Neural progenitor cell (in vitro differentiated cells): ENCODE measurements at regions not wholly inside any gene's neighbourhood (a gene's known extent, or its start where the extent isn't known, plus 50 kb on each side); places are given as distances from the start of the nearest gene placed in this dataset.

Experiments used
- DNase-seq: peaks from one replicate; pipeline ENCODE4 v3.0.0-alpha.2; 2016; ENCODE audit warnings: low spot score
- H2AFZ ChIP-seq: fragments of 200-600 bp; sonication (generic); replicated peaks from 2 replicates; pipeline ENCODE4 v1.6.1; 2016; ENCODE audit warnings: antibody characterized with exemption
- H3F3A ChIP-seq: fragments of 200-600 bp; sonication (generic); 2 replicates; pipeline ENCODE4 v1.6.1; 2016; ENCODE audit warnings: antibody characterized with exemption, low read depth
- H3K27ac ChIP-seq: fragments of 200-600 bp; sonication (generic); 2 replicates; pipeline ENCODE4 v1.5.1; 2016; ENCODE audit warnings: mild to moderate bottlenecking
- H3K27me3 ChIP-seq: fragments of 200-600 bp; sonication (generic); 2 replicates; pipeline ENCODE4 v1.6.1; 2016; ENCODE audit warnings: mild to moderate bottlenecking, moderate library complexity
- H3K36me3 ChIP-seq: fragments of 200-600 bp; sonication (generic); 2 replicates; pipeline ENCODE4 v1.5.1; 2016
- H3K4me1 ChIP-seq: fragments of 200-600 bp; sonication (generic); 2 replicates; pipeline ENCODE4 v1.6.1; 2016; ENCODE audit warnings: mixed run types
- H3K4me2 ChIP-seq: fragments of 200-600 bp; sonication (generic); 2 replicates; pipeline ENCODE4 v1.6.1; 2016
- H3K4me3 ChIP-seq: fragments of 200-600 bp; sonication (generic); 2 replicates; pipeline ENCODE4 v1.5.1; 2016
- H3K79me2 ChIP-seq: fragments of 200-600 bp; sonication (generic); 2 replicates; pipeline ENCODE4 v1.6.1; 2016; ENCODE audit warnings: low read depth
- H3K9ac ChIP-seq: fragments of 200-600 bp; sonication (generic); 2 replicates; pipeline ENCODE4 v1.6.1; 2016
- H3K9me3 ChIP-seq: fragments of 200-600 bp; sonication (generic); 2 replicates; pipeline ENCODE4 v1.5.1; 2016; ENCODE audit warnings: low read depth
- H4K20me1 ChIP-seq: fragments of 200-600 bp; sonication (generic); 2 replicates; pipeline ENCODE4 v1.6.1; 2016; ENCODE audit warnings: low read depth
- H3K27ac Mint-ChIP-seq: 3 replicates; pipeline ENCODE4 v1.8.0; 2021; ENCODE audit warnings: mixed read lengths
- H3K27me3 Mint-ChIP-seq: 2 replicates; pipeline ENCODE4 v1.8.0; 2022; ENCODE audit warnings: low read depth, mild to moderate bottlenecking, inconsistent platforms, moderate library complexity, mixed read lengths; ENCODE audit not compliant: insufficient read depth
- H3K36me3 Mint-ChIP-seq: 3 replicates; pipeline ENCODE4 v1.8.0; 2021; ENCODE audit warnings: mixed read lengths
- H3K4me1 Mint-ChIP-seq: 3 replicates; pipeline ENCODE4 v1.8.0; 2021; ENCODE audit warnings: mixed read lengths
- H3K4me3 Mint-ChIP-seq: 3 replicates; pipeline ENCODE4 v1.8.0; 2021; ENCODE audit warnings: mild to moderate bottlenecking, moderate library complexity, mixed read lengths
- H3K9me3 Mint-ChIP-seq: 3 replicates; pipeline ENCODE4 v1.8.0; 2020; ENCODE audit warnings: mixed read lengths
- EZH2 ChIP-seq: fragments of 200-600 bp; sonication (generic); IDR thresholded peaks from 2 replicates; pipeline ENCODE4 v1.6.1; 2017; ENCODE audit warnings: antibody characterized with exemption, mild to moderate bottlenecking, moderate library complexity
- EZH2phosphoT487 ChIP-seq: fragments of 200-600 bp; sonication (generic); IDR thresholded peaks from 2 replicates; pipeline ENCODE4 v1.6.1; 2017; ENCODE audit warnings: antibody characterized with exemption
- TF ChIP-seq, protein P1 (sequence below): fragments of 200-600 bp; sonication (generic); IDR thresholded peaks from 2 replicates; pipeline ENCODE4 v1.5.1; 2017; ENCODE audit warnings: antibody characterized with exemption, mild to moderate bottlenecking

DNA sequence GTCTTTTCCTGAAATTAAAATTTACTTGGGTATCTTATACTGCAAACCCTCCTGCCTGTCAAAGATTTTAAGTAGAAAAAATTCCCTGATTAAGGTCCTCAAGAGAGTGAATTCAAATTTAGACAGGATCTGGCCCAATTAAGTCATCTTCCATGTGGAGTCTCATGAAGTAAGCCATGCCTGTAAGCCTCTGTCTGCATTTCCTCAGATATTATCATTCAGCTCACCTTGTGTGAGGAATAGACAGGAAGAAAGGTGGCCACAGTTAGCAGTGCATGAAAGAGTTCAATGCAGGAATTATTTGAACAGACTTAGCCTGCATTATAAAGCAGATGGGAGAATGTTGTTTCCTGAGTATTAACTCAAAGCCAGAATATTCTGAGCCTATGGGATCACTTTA is 174.7 kb downstream of the HS3ST3A1 start:
- Histone ChIP-seq H3K4me3 (no peak overlapping the region), H2AFZ (no peak overlapping the region)
- peaks cover 16% of the 10 kb centered on the region for H3K4me1 Mint-ChIP-seq

DNA sequence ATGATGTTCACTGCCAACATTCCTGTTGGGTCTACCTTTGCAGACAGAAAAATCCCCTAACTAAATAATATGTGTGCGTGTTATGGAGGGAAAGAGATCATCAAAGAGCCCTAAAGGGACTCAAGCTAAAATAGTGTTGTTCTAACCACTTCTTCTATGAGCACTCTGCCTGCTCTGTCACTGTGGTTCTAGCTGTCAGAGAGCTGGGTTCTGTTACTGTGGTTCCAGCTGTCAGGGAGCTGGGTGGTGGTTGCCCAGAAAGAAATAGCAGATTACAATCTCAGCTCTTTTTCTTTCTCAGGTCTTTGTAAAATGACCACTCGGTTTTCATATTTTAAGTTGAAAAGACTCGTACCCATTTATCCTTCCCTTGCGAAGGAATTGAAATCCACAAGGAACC is 176.3 kb downstream of the HS3ST3A1 start:
- H3K4me1 Mint-ChIP-seq: peaks cover 16% of the 10 kb centered on the region
- Histone ChIP-seq H3K79me2 (no peaks in the 10 kb centered on the region), H3K27me3 (no peaks in the 10 kb centered on the region), H3K4me1 (no peaks in the 10 kb centered on the region), H3K4me3 (no peak overlapping the region), H4K20me1 (no peaks in the 10 kb centered on the region), H2AFZ (no peak overlapping the region), H3K27ac (no peak overlapping the region), H3K9ac (no peak overlapping the region), H3K36me3 (no peaks in the 10 kb centered on the region), H3F3A (no peaks in the 10 kb centered on the region), H3K4me2 (no peak overlapping the region), H3K9me3 (no peaks in the 10 kb centered on the region)
- H3K4me3 Mint-ChIP-seq: no peak overlapping the region
- no peaks in the 10 kb centered on the region for H3K9me3 Mint-ChIP-seq
- TF ChIP-seq, protein P1, sequence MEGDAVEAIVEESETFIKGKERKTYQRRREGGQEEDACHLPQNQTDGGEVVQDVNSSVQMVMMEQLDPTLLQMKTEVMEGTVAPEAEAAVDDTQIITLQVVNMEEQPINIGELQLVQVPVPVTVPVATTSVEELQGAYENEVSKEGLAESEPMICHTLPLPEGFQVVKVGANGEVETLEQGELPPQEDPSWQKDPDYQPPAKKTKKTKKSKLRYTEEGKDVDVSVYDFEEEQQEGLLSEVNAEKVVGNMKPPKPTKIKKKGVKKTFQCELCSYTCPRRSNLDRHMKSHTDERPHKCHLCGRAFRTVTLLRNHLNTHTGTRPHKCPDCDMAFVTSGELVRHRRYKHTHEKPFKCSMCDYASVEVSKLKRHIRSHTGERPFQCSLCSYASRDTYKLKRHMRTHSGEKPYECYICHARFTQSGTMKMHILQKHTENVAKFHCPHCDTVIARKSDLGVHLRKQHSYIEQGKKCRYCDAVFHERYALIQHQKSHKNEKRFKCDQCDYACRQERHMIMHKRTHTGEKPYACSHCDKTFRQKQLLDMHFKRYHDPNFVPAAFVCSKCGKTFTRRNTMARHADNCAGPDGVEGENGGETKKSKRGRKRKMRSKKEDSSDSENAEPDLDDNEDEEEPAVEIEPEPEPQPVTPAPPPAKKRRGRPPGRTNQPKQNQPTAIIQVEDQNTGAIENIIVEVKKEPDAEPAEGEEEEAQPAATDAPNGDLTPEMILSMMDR: no peak
- TF ChIP-seq EZH2 (no peak), EZH2phosphoT487 (no peak)
- DNase-seq: no peak
- H3K27me3 Mint-ChIP-seq: peaks cover 2% of the 10 kb centered on the region
- no peaks in the 10 kb centered on the region for H3K36me3 Mint-ChIP-seq
- H3K27ac Mint-ChIP-seq: no peak overlapping the region

More for the DNA sequence above, 174.7 kb downstream of the HS3ST3A1 start:
- H3K27ac ChIP-seq: no peak overlapping the region
- no peaks in the 10 kb centered on the region for H3K27me3 ChIP-seq
- no peak overlapping the region for H3K9ac ChIP-seq
- Mint-ChIP-seq H3K9me3 (no peaks in the 10 kb centered on the region), H3K27me3 (peaks cover 2% of the 10 kb centered on the region), H3K27ac (no peak overlapping the region), H3K4me3 (no peak overlapping the region), H3K36me3 (no peaks in the 10 kb centered on the region)
- no peaks in the 10 kb centered on the region for H3K9me3 ChIP-seq
- H3K4me2 ChIP-seq: no peak overlapping the region
- TF ChIP-seq EZH2: no peak
- no peak for TF ChIP-seq EZH2phosphoT487
- TF ChIP-seq, protein P1: no peak
- no peaks in the 10 kb centered on the region for H3K4me1 ChIP-seq
- H3K79me2 ChIP-seq: no peaks in the 10 kb centered on the region
- no peaks in the 10 kb centered on the region for H4K20me1 ChIP-seq
- no peak for DNase-seq
- no peaks in the 10 kb centered on the region for H3F3A ChIP-seq
- H3K36me3 ChIP-seq: no peaks in the 10 kb centered on the region

DNA sequence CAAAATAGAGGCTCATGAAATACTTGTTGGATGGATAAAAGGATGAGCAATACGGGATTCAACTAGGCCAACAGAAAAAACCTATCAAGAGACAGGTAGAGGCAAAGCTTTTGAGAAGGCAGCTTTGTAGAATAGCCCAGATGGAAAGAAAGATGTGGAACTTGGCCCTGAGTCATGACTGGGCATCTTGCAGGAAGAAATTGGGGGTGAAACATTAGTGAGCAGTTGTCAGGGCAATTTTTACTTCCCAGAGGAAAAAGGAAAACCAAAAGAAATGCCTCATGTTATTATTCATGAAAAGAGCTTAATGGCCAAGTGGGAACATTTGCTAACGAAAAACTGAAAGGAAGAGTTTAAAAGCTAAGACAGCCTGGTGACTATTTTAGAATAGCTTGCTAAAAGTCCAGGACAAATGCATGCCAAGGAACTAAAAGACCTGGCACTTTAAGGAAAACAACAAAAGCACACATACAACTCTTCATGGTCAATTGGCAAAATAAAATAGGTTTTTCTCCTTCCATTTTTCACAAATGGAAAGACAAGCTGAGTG is 180.1 kb downstream of the HS3ST3A1 start:
- Mint-ChIP-seq H3K27me3 (peaks cover 5% of the 10 kb centered on the region), H3K4me3 (no peak overlapping the region), H3K27ac (no peak overlapping the region), H3K36me3 (no peaks in the 10 kb centered on the region), H3K9me3 (no peaks in the 10 kb centered on the region), H3K4me1 (no peaks in the 10 kb centered on the region)
- no peaks in the 10 kb centered on the region for H3K27me3 ChIP-seq
- H3K4me1 ChIP-seq: no peaks in the 10 kb centered on the region
- H4K20me1 ChIP-seq: no peaks in the 10 kb centered on the region
- no peaks in the 10 kb centered on the region for H3K79me2 ChIP-seq
- H3K36me3 ChIP-seq: no peaks in the 10 kb centered on the region
- no peak overlapping the region for H2AFZ ChIP-seq
- no peak overlapping the region for H3K27ac ChIP-seq
- no peak overlapping the region for H3K9ac ChIP-seq
- DNase-seq: no peak
- H3K4me2 ChIP-seq: no peak overlapping the region
- H3K9me3 ChIP-seq: no peaks in the 10 kb centered on the region
- TF ChIP-seq EZH2phosphoT487: no peak
- no peak for TF ChIP-seq EZH2
- TF ChIP-seq, protein P1: no peak
- H3K4me3 ChIP-seq: no peak overlapping the region
- no peaks in the 10 kb centered on the region for H3F3A ChIP-seq
